Prostate gland (tissue), 2 donors: ENCODE measurements at regions not wholly inside any gene's neighbourhood (a gene's known extent, or its start where the extent isn't known, plus 50 kb on each side); places are given as distances from the start of the nearest gene placed in this dataset.

ENCODE experiments used
- CTCF ChIP-seq, 4 experiments: fragments of 200-600 bp in 2 of 4; fragments of 450-650 bp in 2 of 4; sonication (generic) in 2 of 4; IDR thresholded peaks; 1 replicate in 3 of 4; 2 replicates in 1 of 4; pipeline ENCODE4 v1.5.1; 2016 to 2019; ENCODE audit warnings: antibody characterized with exemption in 4 of 4, mild to moderate bottlenecking in 2 of 4, moderate library complexity in 2 of 4
- POLR2A ChIP-seq: fragments of 450-650 bp; IDR thresholded peaks from one replicate; pipeline ENCODE4 v1.6.1; 2016; ENCODE audit warnings: antibody characterized with exemption, mild to moderate bottlenecking
- POLR2AphosphoS5 ChIP-seq: sonication (generic); formaldehyde crosslinking; IDR thresholded peaks from one replicate; pipeline ENCODE4 v1.6.1; 2017; ENCODE audit warnings: antibody characterized with exemption

GRCh38 chr4:52246827-52247226 is 195.7 kb downstream of the SPATA18 start:
- TF ChIP-seq POLR2AphosphoS5 = no peak
- TF ChIP-seq CTCF (IDR thresholded peaks at IDR 0.05) = no peak
- TF ChIP-seq POLR2A = no peak
